GM23248 (cell line): ENCODE measurements at regions not wholly inside any gene's neighbourhood (a gene's known extent, or its start where the extent isn't known, plus 50 kb on each side); places are given as distances from the start of the nearest gene placed in this dataset.

ENCODE experiments used
- EZH2 ChIP-seq: fragments of 200-600 bp; sonication (generic); IDR thresholded peaks from 2 replicates; pipeline ENCODE4 v1.6.1; 2018; ENCODE audit warnings: antibody characterized with exemption, mild to moderate bottlenecking; ENCODE audit not compliant: insufficient read depth, poor library complexity, severe bottlenecking
- EZH2phosphoT487 ChIP-seq: fragments of 200-600 bp; sonication (generic); IDR thresholded peaks from 2 replicates; pipeline ENCODE4 v1.6.1; 2018; ENCODE audit warnings: antibody characterized with exemption, moderate library complexity, mild to moderate bottlenecking, low read depth; ENCODE audit not compliant: insufficient read depth

DNA sequence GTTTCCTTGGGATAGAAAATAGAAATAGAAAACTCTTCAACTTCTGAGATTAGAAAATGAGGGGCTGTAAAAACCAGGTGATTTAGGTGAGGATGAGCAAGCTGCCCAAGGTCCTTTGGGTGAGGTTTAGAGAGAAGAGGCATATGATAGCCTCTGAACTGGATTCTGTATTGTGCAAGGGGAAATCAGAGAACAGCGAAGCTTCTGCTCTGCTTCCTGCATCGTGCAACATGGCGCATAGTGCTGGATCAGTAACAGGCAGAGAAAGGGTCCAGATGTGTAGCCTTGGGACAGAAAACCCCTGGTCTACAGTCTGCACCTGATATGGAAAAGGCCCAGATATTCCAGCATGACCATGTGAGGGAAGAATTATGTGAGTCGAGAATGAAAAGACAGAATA is 121.7 kb downstream of the MBL2 start:
- TF ChIP-seq EZH2 (no peak), EZH2phosphoT487 (no peak)
